ENCODE measurements at regions not wholly inside any gene's neighbourhood (a gene's known extent, or its start where the extent isn't known, plus 50 kb on each side); places are given as distances from the start of the nearest gene placed in this dataset.

DNA sequence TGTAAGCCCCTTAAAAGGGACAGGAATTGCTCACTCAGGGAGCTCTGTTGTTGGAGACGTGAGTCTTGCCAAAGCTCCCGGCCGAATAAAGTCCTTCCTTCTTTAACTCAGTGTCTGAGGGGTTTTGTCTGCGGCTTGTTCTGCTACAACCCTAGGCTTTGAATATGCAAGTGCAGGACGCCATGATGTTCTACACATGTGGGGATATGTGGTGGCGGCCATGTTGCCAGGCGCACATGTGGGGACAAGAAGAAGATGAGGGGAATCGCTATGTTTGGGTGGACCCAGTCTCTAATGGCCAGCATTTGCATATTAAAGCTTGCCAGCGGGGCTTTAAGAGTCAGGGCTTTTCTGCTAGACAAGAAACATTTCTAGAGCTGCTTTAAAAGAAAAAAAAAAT is 96.8 kb upstream of the CA10 start:
- DNase-seq (ENCODE audit: low read depth): no peak
- TF ChIP-seq, protein P1, sequence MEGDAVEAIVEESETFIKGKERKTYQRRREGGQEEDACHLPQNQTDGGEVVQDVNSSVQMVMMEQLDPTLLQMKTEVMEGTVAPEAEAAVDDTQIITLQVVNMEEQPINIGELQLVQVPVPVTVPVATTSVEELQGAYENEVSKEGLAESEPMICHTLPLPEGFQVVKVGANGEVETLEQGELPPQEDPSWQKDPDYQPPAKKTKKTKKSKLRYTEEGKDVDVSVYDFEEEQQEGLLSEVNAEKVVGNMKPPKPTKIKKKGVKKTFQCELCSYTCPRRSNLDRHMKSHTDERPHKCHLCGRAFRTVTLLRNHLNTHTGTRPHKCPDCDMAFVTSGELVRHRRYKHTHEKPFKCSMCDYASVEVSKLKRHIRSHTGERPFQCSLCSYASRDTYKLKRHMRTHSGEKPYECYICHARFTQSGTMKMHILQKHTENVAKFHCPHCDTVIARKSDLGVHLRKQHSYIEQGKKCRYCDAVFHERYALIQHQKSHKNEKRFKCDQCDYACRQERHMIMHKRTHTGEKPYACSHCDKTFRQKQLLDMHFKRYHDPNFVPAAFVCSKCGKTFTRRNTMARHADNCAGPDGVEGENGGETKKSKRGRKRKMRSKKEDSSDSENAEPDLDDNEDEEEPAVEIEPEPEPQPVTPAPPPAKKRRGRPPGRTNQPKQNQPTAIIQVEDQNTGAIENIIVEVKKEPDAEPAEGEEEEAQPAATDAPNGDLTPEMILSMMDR (IDR thresholded peaks at IDR 0.05; ENCODE audit: control insufficient read depth, insufficient read depth, low read depth, low read length, missing control alignments): no peak
- H3K4me3 ChIP-seq (ENCODE audit: control insufficient read depth, low read depth, low read length): no peak overlapping the region

DNA sequence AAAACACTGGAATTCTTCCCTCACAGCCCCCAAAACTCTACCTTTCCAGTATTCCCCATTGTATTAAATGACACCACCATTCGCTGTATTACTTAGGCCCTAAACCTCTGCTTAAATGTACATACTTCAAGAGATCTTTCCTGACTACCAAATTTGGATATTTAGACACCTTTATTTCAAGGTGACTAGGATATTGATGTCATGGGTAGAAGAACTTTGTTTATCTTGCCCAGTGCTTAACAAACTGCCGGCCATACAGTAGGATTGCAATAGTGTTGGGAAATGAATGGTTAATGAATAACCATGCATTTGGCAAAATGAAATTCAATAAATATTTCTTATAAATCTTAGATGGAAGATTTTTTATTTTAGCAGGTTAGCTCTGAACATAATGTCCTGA is 86.2 kb upstream of the CA10 start:
- TF ChIP-seq, protein P1 (IDR thresholded peaks at IDR 0.05; ENCODE audit: control insufficient read depth, insufficient read depth, low read depth, low read length, missing control alignments): no peak
- DNase-seq (ENCODE audit: low read depth): no peak
- H3K4me3 ChIP-seq (ENCODE audit: control insufficient read depth, low read depth, low read length): no peak overlapping the region

DNA sequence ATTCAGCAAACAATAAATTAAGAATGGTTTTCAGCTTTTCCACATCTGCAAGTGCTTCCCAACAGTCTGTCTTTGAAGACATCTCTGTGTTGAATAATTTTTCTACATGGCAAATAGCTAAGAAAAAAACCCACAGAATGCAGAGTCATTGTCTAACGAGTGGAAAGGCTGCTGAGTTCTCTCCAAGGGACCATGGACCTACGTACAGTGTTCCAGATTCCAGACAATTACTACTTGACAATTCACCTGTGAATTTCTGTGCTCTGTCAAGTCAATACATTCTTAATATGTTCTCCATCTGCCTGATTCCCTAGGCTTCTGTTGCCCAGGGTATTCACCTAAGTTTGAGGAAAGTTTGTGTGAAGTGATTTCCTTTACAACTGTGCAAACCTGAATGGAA is 83.8 kb upstream of the CA10 start:
- TF ChIP-seq, protein P1 (IDR thresholded peaks at IDR 0.05; ENCODE audit: control insufficient read depth, insufficient read depth, low read depth, low read length, missing control alignments): no peak
- DNase-seq (ENCODE audit: low read depth): no peak
- no peak overlapping the region for H3K4me3 ChIP-seq (ENCODE audit: control insufficient read depth, low read depth, low read length)

DNA sequence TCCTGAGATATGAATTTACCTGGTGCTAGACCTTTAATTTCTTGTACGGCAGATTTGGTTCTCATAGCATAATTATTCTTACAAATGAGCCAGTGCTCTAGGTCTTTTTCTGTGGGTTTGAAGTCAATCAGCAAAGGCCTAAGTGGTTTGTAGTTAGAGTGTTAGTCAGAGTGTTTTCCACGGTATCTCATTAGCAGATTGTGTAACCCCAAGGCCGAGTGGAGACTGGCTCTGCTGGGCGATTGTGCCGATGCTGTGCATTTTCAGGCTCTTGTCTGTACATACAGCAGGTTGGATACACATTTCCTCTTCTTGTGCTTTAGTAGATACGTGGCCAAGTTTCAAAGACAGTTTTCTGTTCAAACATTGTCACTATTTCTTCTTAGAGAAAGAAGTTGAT is 78.6 kb upstream of the CA10 start:
- TF ChIP-seq, protein P1 (IDR thresholded peaks at IDR 0.05; ENCODE audit: control insufficient read depth, insufficient read depth, low read depth, low read length, missing control alignments): no peak
- H3K4me3 ChIP-seq (ENCODE audit: control insufficient read depth, low read depth, low read length): no peak overlapping the region
- no peak for DNase-seq (ENCODE audit: low read depth)

DNA sequence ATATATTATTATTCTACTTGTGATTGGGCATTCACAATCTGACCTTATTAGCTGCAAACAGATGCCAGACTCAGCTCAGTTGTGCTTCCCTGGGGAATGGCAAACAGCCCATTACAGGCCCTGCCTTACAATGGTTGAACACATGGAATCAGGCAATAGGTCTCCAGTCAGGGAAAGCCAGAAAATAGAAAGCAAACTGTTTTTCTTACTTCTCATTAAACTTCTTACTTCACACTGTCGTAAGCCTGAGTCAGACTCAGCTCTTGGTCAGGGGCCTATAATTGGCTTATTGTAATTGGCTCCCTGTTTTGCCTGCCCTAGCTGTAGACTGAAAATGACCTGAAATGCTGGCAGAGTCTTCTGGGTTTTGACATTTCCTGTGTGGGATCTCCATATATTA is 77.0 kb upstream of the CA10 start:
- DNase-seq (ENCODE audit: low read depth): no peak
- H3K4me3 ChIP-seq (ENCODE audit: control insufficient read depth, low read depth, low read length): no peak overlapping the region
- TF ChIP-seq, protein P1 (IDR thresholded peaks at IDR 0.05; ENCODE audit: control insufficient read depth, insufficient read depth, low read depth, low read length, missing control alignments): no peak

DNA sequence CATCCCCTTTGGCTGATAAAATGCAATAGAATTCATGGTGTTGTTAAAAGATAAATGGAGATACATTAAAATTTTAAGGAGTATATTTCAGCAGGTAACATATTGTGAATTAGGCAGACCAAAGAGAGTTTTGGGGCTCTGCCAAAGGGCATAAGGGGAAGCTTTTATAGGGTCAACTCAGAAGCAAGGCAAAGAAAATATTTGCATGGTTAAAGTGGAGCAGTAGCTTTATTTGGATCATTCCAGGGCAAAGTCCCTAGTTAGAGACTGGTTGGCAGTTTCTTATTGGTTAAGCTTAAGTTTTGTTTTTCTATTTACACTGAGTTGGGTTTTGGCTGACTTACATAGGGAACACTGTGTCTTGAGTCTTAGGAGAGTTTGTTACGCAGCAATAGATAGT is 75.1 kb upstream of the CA10 start:
- TF ChIP-seq, protein P1 (IDR thresholded peaks at IDR 0.05; ENCODE audit: control insufficient read depth, insufficient read depth, low read depth, low read length, missing control alignments): no peak

DNA sequence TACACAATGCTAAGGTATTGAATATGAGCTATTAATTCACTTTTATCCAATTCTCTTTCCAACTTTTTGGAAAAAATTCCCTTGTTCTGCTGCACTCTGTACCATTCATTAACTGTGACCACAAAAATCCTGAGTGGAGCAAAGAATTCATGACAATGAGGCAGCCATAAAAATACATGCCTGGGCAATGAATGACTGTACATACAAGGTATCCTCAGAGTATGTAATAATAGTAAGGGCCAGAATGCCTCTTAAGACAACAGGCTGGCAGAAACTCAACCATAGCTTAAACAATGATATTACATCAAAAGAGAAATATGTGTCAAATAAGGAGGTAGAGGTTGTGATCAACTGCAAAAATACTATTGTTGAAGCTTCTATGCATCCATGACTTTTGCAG is 74.7 kb upstream of the CA10 start:
- no peak for DNase-seq (ENCODE audit: low read depth)
- TF ChIP-seq, protein P1 (IDR thresholded peaks at IDR 0.05; ENCODE audit: control insufficient read depth, insufficient read depth, low read depth, low read length, missing control alignments): no peak
- H3K4me3 ChIP-seq (ENCODE audit: control insufficient read depth, low read depth, low read length): no peak overlapping the region

More for the DNA sequence above, 75.1 kb upstream of the CA10 start:
- no peak for DNase-seq (ENCODE audit: low read depth)
- no peak overlapping the region for H3K4me3 ChIP-seq (ENCODE audit: control insufficient read depth, low read depth, low read length)

All from AG09309 (cell line).